ENCODE measurements at regions not wholly inside any gene's neighbourhood (a gene's known extent, or its start where the extent isn't known, plus 50 kb on each side); places are given as distances from the start of the nearest gene placed in this dataset.

GRCh38 chr1:217268058-217268457, 362.8 kb downstream of the GPATCH2 start:
- no peak for DNase-seq (ENCODE audit: extremely low spot score)
- ChIA-PET POLR2A (no interaction called here), CTCF (no interaction called here)
- TF ChIP-seq CTCF (IDR thresholded peaks at IDR 0.05; ENCODE audit: control extremely low read depth, extremely low read depth, low read depth, missing control alignments), result no peak

- ChIA-PET CTCF (interaction anchor here (1.2 kb wide), 1 partner anchor 19 kb away, joined by 3 read pairs; no protein-coding TSS in a partner anchor), POLR2A (no interaction called here)
- no peak for TF ChIP-seq CTCF (IDR thresholded peaks at IDR 0.05; ENCODE audit: control extremely low read depth, extremely low read depth, low read depth, missing control alignments)
- DNase-seq (ENCODE audit: extremely low spot score), result no peak
These were observed 369.3 kb downstream of the GPATCH2 start for GRCh38 chr1:217261636-217262035.

- CTCF ChIA-PET, result no interaction called here
- no peak for TF ChIP-seq CTCF (IDR thresholded peaks at IDR 0.05; ENCODE audit: control extremely low read depth, extremely low read depth, low read depth, missing control alignments)
- POLR2A ChIA-PET, result no interaction called here
- no peak for DNase-seq (ENCODE audit: extremely low spot score)
These were observed 370.2 kb downstream of the GPATCH2 start for GRCh38 chr1:217260676-217261075.

- ChIA-PET CTCF (interaction anchor here (1.3 to 2.5 kb wide), 2 partner anchors 11 kb away, joined by 4 to 7 read pairs; no protein-coding TSS in a partner anchor), POLR2A (no interaction called here)
- DNase-seq (ENCODE audit: extremely low spot score), result no peak
- no peak for TF ChIP-seq CTCF (IDR thresholded peaks at IDR 0.05; ENCODE audit: control extremely low read depth, extremely low read depth, low read depth, missing control alignments)
These were observed 376.9 kb downstream of the GPATCH2 start for GRCh38 chr1:217253985-217254384.

GRCh38 chr1:217253351-217253750, 377.5 kb downstream of the GPATCH2 start:
- CTCF ChIA-PET, result interaction anchor here (1.3 to 2.5 kb wide), 2 partner anchors 11 kb away, joined by 4 to 7 read pairs; no protein-coding TSS in a partner anchor
- POLR2A ChIA-PET, result no interaction called here
- no peak for DNase-seq (ENCODE audit: extremely low spot score)
- no peak for TF ChIP-seq CTCF (IDR thresholded peaks at IDR 0.05; ENCODE audit: control extremely low read depth, extremely low read depth, low read depth, missing control alignments)

GRCh38 chr1:217251121-217251520, 379.8 kb downstream of the GPATCH2 start:
- ChIA-PET POLR2A (no interaction called here), CTCF (no interaction called here)
- DNase-seq (ENCODE audit: extremely low spot score), result no peak
- no peak for TF ChIP-seq CTCF (IDR thresholded peaks at IDR 0.05; ENCODE audit: control extremely low read depth, extremely low read depth, low read depth, missing control alignments)

GRCh38 chr1:217249857-217250256, 381.0 kb downstream of the GPATCH2 start:
- CTCF ChIA-PET, result no interaction called here
- TF ChIP-seq CTCF (IDR thresholded peaks at IDR 0.05; ENCODE audit: control extremely low read depth, extremely low read depth, low read depth, missing control alignments), result no peak
- POLR2A ChIA-PET, result no interaction called here
- DNase-seq (ENCODE audit: extremely low spot score), result no peak

All from GM10248 (cell line).